Renal cortex interstitium (tissue), 11 donors: ENCODE measurements at regions not wholly inside any gene's neighbourhood (a gene's known extent, or its start where the extent isn't known, plus 50 kb on each side); places are given as distances from the start of the nearest gene placed in this dataset.
A peak's percentile ranks its signal among the peaks of the same experiment; 100 is the strongest.
"Not testable (repeated sequence)": the region's sequence is repeated elsewhere in the genome, so short reads cannot be mapped to it uniquely, and the experiment has no call there.

Experiments used
- DNase-seq, 11 donors: peaks; one replicate each; pipeline ENCODE4 v3.0.0-alpha.2; 2013; ENCODE audit warnings: low read depth in 9 of 11, low spot score in 4 of 11; ENCODE audit errors: extremely low read depth in 1 of 11

DNA sequence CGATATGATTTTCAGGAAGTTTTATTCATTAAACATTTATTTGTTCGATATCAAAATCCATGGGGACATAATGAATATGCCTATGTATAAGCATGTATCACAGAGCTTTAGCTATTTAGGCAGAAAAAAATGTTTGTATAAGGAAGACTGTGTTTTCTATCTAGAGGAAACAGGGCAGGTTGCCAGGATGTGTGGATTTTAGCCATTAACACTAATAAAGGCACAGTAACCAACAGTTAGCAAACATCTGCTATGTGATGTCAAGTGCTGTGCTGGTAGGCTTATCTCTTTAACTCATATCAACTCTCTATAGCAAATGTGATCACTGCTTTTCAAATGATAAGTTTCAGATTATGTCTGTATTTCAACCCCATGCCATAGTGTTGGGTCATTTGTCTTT, 708.9 kb upstream of the HS3ST1 start:
- DNase-seq, result peak in 4 of 11 donors; percentile 14 to 42 (median 35)

- DNase-seq, result no peak
Observed at GRCh38 chr4:12126474-12126873, 697.8 kb upstream of the HS3ST1 start.

- DNase-seq, result no peak
Observed at GRCh38 chr4:12124138-12124537, 695.4 kb upstream of the HS3ST1 start.

DNA sequence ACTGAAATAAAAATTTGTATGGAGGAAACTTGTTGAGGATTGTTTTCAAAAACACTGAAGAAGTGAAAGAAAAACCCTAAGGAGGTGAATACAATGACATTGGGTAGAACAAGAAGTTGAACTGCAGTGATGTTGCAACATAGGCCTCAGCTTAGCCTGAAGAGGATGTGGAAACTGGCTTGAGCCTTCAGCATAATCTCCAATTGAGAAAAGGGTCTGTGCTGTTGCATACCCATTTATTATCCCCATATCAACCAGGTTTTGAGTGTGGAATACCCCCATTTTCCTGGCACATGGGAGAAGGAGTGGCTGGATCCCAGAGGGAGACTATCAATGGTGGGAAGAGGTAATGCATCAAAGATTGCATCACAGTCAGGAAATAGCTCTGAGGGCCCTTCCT, 695.0 kb upstream of the HS3ST1 start:
- DNase-seq, result no peak

- DNase-seq, result no peak
Observed at GRCh38 chr4:12122316-12122715, 693.6 kb upstream of the HS3ST1 start.

- no peak for DNase-seq
Observed at GRCh38 chr4:12120968-12121367, 692.3 kb upstream of the HS3ST1 start.

- no peak for DNase-seq
Observed at GRCh38 chr4:12118651-12119213, 690.0 kb upstream of the HS3ST1 start.

- no peak for DNase-seq
Observed at GRCh38 chr4:12116009-12116552, 687.4 kb upstream of the HS3ST1 start.

DNA sequence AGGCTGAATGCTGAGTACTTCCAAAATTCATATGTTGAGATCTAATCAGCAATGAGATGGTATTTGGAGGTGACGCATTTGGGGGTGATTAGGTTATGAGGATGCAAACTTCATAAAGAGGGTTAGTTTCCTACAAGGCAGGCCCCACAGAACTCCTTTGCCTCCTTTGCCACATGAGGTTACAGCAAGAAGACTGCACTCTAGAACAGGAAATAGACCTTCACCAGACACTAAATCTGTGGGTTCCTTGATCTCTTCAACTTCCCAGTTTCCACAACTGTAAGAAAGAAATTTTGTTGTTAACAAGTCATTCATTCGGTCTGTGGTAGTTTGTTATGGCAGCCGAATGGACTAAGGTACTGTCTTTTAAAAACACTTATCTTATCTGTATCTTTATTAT, 681.9 kb upstream of the HS3ST1 start:
- DNase-seq, result no peak

DNA sequence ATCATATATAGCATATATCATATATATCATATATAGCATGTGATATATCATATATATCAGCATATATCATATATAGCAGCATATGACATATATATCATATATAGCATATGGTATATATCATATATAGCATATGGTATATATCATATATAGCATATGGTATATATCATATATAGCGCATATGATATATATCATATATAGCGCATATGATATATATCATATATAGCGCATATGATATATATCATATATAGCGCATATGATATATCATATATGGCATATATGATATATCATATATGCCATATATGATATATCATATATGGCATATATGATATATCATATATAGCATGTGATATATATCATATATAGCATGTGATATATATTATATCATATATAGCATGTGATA, 680.4 kb upstream of the HS3ST1 start:
- DNase-seq, result not testable (repeated sequence)

- DNase-seq, result no peak
Observed at GRCh38 chr4:12105519-12105918, 676.8 kb upstream of the HS3ST1 start.

DNA sequence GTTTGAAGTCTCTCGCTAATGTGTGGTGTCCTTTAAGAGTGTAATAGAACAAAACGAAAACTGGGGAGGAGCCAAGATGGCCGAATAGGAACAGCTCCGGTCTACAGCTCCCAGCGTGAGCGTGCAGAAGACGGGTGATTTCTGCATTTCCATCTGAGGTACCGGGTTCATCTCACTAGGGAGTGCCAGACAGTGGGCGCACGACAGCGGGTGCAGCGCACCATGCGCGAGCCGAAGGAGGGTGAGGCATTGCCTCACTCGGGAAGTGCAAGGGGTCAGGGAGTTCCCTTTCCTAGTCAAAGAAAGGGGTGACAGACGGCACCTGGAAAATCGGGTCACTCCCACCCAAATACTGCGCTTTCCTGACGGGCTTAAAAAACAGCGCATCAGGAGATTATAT, 661.2 kb upstream of the HS3ST1 start:
- not testable (repeated sequence) for DNase-seq

GRCh38 chr4:12084690-12085089, 656.0 kb upstream of the HS3ST1 start:
- no peak for DNase-seq

DNA sequence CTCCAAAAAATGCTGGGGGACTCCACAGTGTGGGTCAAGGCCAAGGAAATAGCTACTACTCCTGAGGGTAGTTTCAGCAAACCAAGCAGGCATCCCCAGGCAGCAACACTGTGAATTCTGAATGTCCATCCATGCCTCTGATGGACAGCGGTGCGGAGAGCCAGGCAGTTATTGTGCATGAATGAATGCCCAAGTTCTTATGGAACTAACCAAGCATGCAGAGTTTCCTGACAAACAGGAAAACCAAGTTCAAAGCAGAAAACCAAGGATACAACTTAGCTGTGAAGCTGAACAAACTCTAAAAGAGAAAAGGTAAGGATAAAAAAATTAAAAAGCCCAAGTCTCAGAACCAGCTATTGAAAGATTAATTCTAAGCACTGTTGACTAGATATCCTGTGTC, 642.6 kb upstream of the HS3ST1 start:
- DNase-seq, result peak in 10 of 11 donors; percentile 29 to 53 (median 34)

GRCh38 chr4:12053966-12054365, 625.3 kb upstream of the HS3ST1 start:
- DNase-seq, result no peak

DNA sequence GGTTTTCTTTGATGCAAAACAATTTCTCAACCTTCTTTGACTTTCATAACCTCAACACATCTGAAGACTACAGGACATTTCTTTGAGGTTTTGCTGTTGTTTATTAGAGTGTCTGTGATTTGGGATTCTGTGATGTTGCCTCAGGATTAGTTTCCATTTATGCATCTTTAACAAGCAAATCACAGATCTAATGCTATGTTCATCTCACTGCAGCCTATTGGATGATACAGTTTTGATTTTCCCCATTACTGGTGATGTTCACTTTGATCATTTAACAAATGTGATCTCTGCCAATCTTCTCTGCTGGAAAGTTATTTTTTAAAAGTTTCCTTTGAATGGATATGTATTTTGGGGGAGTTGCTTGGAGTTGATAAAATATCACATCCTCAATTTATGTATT, 624.9 kb upstream of the HS3ST1 start:
- no peak for DNase-seq

DNA sequence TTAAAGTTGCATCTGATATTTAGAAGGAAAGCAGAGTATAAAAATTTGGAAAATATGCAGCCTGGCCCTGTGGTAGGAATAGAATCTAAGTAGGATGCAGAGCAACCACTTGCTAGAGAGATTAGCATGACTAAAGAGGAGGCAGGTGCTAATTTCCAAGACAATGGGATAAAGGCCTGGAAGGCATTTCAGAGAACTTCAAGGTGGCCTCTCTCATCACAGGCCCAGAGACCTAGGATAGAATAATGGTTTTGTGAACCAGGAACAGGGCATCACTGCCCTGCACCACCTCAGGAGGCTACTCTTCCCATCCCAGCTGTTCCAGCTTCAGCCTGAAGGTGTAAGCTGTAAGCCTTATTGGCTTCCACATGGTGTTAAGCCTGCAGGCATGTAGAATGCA, 621.7 kb upstream of the HS3ST1 start:
- DNase-seq, result no peak

DNA sequence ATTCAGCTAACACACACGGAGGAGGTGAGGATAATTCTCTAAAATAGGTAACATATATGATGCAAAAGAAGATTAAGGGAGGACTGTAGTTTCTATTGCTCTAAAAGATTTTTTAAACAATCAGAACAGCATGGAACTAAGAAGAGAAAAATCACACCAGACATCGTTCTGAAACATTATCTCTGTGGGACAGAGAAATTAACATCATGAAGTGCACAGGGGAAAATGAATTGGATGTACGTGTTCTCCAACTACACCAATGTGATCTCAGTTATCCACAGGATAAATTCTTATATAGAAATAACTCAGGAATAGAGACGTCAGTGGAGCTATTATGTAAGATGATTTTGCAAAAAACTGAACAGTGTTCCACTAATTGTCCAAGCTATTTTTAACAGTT, 614.1 kb upstream of the HS3ST1 start:
- no peak for DNase-seq

- peak in 5 of 11 donors; percentile 1 to 7 (median 6) for DNase-seq
Observed at GRCh38 chr4:12041828-12042227, 613.1 kb upstream of the HS3ST1 start.

GRCh38 chr4:12036450-12036849, 607.8 kb upstream of the HS3ST1 start:
- no peak for DNase-seq

- DNase-seq, result no peak
Observed at GRCh38 chr4:12028258-12028657, 599.6 kb upstream of the HS3ST1 start.
